ENCODE measurements at regions not wholly inside any gene's neighbourhood (a gene's known extent, or its start where the extent isn't known, plus 50 kb on each side); places are given as distances from the start of the nearest gene placed in this dataset.

GRCh38 chr2:40725950-40726349 lies 274.1 kb upstream of the SLC8A1 start:
- no peak for TF ChIP-seq CTCF (IDR thresholded peaks at IDR 0.05)
- no peak for TF ChIP-seq EP300 (IDR thresholded peaks at IDR 0.05)

Measured in stomach (tissue), 4 donors.